ENCODE measurements at regions not wholly inside any gene's neighbourhood (a gene's known extent, or its start where the extent isn't known, plus 50 kb on each side); places are given as distances from the start of the nearest gene placed in this dataset.

DNA sequence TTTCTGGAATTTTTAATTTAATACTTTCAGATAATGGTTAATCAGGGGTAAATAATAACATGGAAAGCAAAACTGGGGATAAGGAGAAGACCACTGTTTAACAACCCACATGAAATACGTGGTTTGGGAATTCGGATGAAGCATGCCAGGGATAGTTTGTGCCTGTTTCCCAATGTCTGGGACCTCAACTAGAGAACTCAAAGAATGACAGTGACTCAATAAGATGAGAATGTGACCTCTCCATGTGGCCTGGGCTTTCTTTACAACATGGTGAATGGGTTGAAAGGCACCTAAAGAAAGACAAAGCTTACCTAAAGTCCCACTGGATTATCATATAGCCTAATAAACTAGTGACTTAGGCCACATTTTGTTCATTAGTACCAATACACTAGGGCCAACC, 460.3 kb upstream of the LRFN5 start:
- H3K9me3 ChIP-seq = no peaks in the 10 kb centered on the region
- WGBS, 2 donors = 77 to 89% methylated on average over 2 of the region's 2 CpGs
- H3K36me3 ChIP-seq = no peaks in the 10 kb centered on the region
- no peaks in the 10 kb centered on the region for H3K4me1 ChIP-seq
- TF ChIP-seq POLR2AphosphoS5 (IDR thresholded peaks at IDR 0.05) = no peak
- TF ChIP-seq, protein P1, sequence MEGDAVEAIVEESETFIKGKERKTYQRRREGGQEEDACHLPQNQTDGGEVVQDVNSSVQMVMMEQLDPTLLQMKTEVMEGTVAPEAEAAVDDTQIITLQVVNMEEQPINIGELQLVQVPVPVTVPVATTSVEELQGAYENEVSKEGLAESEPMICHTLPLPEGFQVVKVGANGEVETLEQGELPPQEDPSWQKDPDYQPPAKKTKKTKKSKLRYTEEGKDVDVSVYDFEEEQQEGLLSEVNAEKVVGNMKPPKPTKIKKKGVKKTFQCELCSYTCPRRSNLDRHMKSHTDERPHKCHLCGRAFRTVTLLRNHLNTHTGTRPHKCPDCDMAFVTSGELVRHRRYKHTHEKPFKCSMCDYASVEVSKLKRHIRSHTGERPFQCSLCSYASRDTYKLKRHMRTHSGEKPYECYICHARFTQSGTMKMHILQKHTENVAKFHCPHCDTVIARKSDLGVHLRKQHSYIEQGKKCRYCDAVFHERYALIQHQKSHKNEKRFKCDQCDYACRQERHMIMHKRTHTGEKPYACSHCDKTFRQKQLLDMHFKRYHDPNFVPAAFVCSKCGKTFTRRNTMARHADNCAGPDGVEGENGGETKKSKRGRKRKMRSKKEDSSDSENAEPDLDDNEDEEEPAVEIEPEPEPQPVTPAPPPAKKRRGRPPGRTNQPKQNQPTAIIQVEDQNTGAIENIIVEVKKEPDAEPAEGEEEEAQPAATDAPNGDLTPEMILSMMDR (IDR thresholded peaks at IDR 0.05) = no peak
- TF ChIP-seq POLR2A (IDR thresholded peaks at IDR 0.05) = no peak
- no peak for TF ChIP-seq EP300 (IDR thresholded peaks at IDR 0.05)
- no peaks in the 10 kb centered on the region for H3K27me3 ChIP-seq
- intact Hi-C loops (cut with DNase I) = no loop called here
- no peak for DNase-seq
- H3K27ac ChIP-seq = no peak overlapping the region
- no peak overlapping the region for H3K4me3 ChIP-seq

DNA sequence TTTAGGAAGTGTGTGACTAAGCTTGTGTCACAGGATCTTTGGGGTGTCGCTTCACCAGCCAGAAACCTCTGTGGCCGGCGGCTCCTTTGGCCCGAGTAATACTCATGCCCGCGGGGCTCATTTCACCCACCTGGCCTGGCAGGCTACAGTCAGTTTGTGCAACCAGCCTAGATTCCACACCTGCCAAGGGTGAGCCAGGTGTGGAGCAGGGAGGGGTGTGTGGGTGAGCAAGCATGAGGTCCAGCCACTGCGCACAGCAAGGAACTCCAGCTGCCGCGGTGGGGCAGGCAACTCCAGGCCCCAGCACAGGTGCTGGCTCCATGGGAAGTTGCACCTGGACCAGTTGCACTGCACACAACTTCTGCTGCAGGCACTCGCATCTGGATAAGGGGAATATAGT, 462.3 kb upstream of the LRFN5 start:
- no peak overlapping the region for H3K27ac ChIP-seq
- WGBS, 2 donors = 87 to 91% methylated on average over 10 of the region's 10 CpGs
- no peak for DNase-seq

DNA sequence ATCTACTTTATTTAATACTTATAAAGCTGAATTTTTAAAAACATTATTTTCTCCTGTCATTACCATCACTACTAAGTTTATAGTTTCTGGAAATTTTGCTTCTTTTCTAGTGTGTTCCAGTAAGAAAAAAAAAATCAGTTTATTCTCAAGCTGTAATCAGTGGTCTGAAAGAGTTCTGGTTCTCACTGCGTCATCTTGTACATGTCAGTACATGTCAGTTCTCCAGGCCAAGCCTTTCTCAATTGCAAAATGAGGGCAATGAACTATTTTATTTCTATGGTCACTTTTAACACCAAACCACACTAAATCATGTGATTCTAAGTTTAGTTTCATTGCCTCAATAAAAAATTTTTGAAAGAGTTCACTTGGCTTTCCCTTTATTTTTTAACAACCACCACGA, 468.9 kb upstream of the LRFN5 start:
- no peak for TF ChIP-seq POLR2AphosphoS5 (IDR thresholded peaks at IDR 0.05)
- Histone ChIP-seq H3K4me1 (no peaks in the 10 kb centered on the region), H3K27me3 (no peaks in the 10 kb centered on the region), H3K27ac (no peak overlapping the region), H3K36me3 (no peaks in the 10 kb centered on the region), H3K4me3 (no peak overlapping the region), H3K9me3 (peaks cover 0 to 3% (median 0%) of the 10 kb centered on the region in 4 donors)
- WGBS, 2 donors = 90 to 91% methylated on average over 2 of the region's 2 CpGs
- DNase-seq = no peak
- intact Hi-C loops (cut with DNase I) = no loop called here

More for the DNA sequence above, 462.3 kb upstream of the LRFN5 start:
- Histone ChIP-seq H3K4me3 (no peak overlapping the region), H3K9me3 (no peaks in the 10 kb centered on the region), H3K27me3 (no peaks in the 10 kb centered on the region), H3K4me1 (no peaks in the 10 kb centered on the region), H3K36me3 (no peaks in the 10 kb centered on the region)
- intact Hi-C loops (cut with DNase I) = no loop called here
- TF ChIP-seq POLR2A (IDR thresholded peaks at IDR 0.05) (no peak), EP300 (IDR thresholded peaks at IDR 0.05) (no peak), POLR2AphosphoS5 (IDR thresholded peaks at IDR 0.05) (no peak)
- TF ChIP-seq, protein P1 (IDR thresholded peaks at IDR 0.05) = no peak

DNA sequence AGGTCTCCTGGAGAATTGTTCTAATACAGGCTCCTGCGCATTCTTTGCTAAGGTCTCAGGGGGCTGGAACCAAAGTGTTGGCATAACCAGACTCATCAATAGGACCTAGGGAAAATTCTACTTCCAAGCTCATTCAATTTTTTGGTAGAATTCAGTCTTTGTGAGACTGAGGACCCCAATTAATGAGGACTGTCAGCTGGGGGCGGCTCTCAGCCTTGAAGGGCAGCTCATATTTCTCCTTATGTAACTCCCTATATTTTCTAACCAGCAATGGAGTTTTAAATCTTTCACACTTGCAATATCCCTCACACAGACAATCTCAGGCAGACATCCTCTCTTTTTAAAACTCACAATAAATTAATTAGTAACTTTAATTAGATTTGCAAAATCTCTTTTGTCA, 476.4 kb upstream of the LRFN5 start:
- H3K27me3 ChIP-seq = no peaks in the 10 kb centered on the region
- H3K27ac ChIP-seq = no peak overlapping the region
- DNase-seq = no peak
- H3K36me3 ChIP-seq = no peaks in the 10 kb centered on the region
- intact Hi-C loops (cut with DNase I) = no loop called here
- TF ChIP-seq, protein P1 (IDR thresholded peaks at IDR 0.05) = no peak
- TF ChIP-seq POLR2A (IDR thresholded peaks at IDR 0.05) = no peak
- TF ChIP-seq POLR2AphosphoS5 (IDR thresholded peaks at IDR 0.05) = no peak
- no peak for TF ChIP-seq EP300 (IDR thresholded peaks at IDR 0.05)
- 88 to 93% methylated on average over 2 of the region's 2 CpGs for WGBS, 2 donors
- no peaks in the 10 kb centered on the region for H3K4me1 ChIP-seq
- H3K9me3 ChIP-seq = no peaks in the 10 kb centered on the region
- H3K4me3 ChIP-seq = no peak overlapping the region

DNA sequence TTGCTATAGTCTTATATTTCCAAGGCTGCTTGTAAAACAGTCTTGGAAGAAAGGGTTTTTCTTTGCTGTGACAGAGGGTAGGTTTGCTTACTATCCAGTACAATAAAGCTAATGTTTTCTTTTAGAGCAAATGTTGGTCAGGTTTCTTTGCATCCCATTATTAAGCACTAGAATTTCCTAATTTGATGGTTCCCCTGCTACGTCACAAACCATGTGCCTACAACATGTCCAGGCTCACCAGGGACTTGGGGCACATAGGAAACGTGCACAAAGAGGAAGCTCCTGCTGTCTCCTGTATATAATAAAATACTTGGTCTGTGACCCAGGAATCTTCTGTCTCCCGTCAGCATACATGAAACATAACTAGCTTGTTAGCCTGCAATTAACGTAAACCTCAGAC, 486.3 kb upstream of the LRFN5 start:
- Histone ChIP-seq H3K9me3 (no peaks in the 10 kb centered on the region), H3K27ac (no peak overlapping the region), H3K27me3 (no peaks in the 10 kb centered on the region), H3K4me1 (no peaks in the 10 kb centered on the region), H3K4me3 (no peak overlapping the region), H3K36me3 (no peaks in the 10 kb centered on the region)
- DNase-seq = no peak
- intact Hi-C loops (cut with DNase I) = no loop called here
- TF ChIP-seq POLR2AphosphoS5 (IDR thresholded peaks at IDR 0.05) = no peak
- TF ChIP-seq, protein P1 (IDR thresholded peaks at IDR 0.05) = no peak
- no peak for TF ChIP-seq EP300 (IDR thresholded peaks at IDR 0.05)
- no peak for TF ChIP-seq POLR2A (IDR thresholded peaks at IDR 0.05)
- WGBS, 2 donors = 52 to 55% methylated on average over 4 of the region's 4 CpGs
